GM21717 (cell line): ENCODE measurements at regions not wholly inside any gene's neighbourhood (a gene's known extent, or its start where the extent isn't known, plus 50 kb on each side); places are given as distances from the start of the nearest gene placed in this dataset.

Source experiments
- ATAC-seq: cut with Tn5 transposase; IDR thresholded peaks from one replicate; pipeline ENCODE4 v1.9.1; 2021; ENCODE audit warnings: mild to moderate bottlenecking, moderate library complexity; ENCODE audit not compliant: unreplicated experiment

- no peak for ATAC-seq
Observed at GRCh38 chr13:40433577-40433976, 232.9 kb downstream of the FOXO1 start.

- no peak for ATAC-seq
Observed at GRCh38 chr13:40434516-40435397, 231.7 kb downstream of the FOXO1 start.

DNA sequence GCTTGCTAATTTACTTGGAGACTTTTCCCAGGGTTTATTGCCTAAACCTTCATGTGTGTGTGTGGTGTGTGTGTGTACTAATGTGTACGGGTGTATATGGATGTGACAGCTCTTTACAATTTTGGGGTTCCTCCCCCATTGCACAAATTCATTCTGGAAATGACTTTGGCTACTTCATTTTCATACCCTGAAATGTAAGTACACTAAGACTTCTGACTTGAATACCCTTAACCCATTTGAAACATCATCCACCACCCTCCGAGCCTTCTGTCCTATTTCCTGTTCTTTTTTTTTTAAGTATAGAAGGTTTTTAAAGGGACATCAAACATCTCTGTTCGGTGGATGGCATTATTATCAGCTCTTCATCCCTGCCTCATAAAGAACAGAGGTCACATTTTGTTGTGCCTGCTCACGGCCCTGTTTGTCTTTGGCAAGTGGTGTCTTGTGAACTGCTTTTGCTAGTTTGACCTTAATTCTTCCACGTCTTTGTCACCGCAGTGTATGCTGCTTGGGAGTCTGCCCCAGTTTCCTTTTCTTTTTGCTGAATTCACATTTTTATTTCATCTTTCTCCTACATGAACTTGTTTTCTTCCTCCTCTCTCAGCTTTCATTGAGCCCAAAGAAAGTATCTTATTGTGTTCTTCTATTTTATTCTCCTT lies 228.3 kb downstream of the FOXO1 start:
- ATAC-seq = no peak

GRCh38 chr13:40438999-40439797 lies 227.2 kb downstream of the FOXO1 start:
- no peak for ATAC-seq

DNA sequence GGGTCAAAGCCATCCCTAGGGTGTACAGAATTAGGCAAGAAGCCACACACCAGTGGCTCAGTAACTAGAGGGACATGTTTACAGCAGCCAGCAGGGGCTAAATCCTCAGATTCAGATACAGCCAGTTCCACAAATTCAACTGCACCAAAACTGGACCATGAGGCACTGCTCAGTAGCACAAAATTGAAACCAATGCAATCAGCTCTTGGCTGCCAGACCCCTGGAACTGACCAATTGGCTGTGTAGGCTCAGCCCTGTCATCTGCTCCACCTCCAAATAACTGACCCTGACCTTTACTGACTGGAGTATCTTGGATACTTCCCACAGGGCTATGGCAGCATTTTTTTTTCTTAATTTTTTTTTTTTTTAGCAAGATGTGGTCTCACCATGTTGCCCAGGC lies 226.5 kb downstream of the FOXO1 start:
- no peak for ATAC-seq

GRCh38 chr13:40440990-40441820 lies 225.2 kb downstream of the FOXO1 start:
- no peak for ATAC-seq

DNA sequence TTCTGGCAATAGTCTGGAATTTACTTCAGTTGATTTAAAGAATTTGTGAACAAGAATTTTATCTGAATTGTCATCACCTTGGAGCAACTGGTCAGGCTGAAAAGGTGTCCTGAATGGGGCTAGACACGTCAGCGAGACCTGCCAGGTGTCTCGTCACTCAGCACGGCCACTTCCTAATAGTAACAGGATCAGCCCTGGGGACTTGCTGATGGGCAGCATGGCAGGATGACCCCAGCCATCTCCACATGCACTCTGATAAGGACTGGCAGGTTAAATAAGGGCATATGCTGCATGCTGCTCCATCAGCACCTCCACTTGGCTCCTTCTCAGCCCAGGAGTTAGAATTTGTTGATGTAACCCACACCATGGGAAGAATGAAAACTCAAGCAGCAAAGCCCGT lies 224.2 kb downstream of the FOXO1 start:
- no peak for ATAC-seq

DNA sequence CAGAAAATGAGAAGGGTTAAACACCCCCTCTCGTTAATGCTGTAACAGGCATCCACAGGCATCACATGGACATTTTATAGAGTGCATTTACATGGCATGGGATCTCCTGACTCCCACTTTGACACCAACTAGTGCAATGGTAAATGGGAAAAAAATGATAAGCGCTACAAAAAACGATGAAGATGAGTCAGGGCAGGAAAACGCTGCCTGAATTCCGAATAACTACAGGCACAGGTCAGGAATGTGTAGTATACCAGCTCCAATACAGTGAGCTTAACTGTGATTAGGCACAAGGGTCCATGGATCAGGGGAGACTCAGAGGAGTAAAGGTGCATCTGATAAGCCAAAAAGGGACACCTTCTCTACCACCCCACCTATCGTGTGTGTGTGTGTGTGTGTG lies 223.6 kb downstream of the FOXO1 start:
- no peak for ATAC-seq

DNA sequence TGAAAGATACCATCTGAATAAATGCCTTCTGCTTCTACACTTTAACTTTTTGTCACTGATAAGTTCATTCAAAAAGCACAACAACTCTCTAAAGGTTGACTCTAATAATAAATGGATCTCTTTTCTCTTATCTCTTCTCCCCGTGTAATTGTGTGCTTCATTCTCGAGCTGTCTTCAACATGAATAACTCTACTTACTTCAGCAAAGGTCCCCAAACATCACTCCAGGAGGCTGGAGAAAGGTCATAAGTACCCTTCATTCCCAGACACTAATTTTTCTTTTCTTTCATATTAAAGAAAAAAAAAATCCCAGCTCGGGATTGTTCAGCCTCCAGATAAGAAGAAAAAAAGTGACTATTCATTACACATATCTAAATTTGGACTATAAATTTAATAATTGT lies 222.2 kb downstream of the FOXO1 start:
- no peak for ATAC-seq

DNA sequence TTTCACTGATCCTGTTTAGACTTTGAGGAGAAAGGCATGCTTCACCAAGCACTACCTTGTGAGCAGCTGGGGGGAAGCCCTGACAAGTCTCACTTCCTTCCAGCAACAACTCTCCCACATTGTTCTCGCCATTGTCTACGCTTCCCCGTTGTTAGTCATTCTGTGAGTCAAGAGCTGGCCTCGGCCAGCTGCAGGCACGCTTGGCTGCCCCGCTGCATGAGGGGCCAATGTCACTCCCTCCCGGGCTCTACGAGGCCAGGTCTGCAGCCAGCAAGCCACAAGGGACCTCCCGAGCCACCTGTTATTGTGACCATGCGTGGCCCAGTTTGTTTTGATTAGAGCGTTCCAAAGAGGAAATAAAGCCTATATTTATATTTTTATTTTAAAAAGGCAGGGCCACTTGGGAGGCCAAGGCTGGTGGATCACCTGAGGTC lies 220.9 kb downstream of the FOXO1 start:
- peak; percentile 98 for ATAC-seq

GRCh38 chr13:40446365-40446764 lies 220.1 kb downstream of the FOXO1 start:
- ATAC-seq = no peak

DNA sequence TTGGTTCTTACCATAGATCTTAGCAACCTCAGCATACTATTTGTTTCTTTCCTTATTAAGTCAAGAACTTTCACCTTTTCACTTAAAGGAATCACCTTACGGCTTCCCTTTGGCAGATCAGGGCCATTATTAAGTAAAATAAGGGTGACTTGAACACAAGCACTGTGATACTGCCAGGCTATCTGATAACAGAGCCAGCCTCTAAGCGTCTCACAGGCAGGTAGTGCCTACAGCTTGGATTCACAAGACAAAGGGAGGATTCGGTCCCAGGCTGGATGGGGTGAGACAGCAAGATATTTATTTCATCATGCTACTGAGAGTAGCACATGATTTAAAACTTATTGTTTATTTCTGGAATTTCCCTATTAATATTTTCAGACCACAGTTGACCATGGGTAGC lies 218.6 kb downstream of the FOXO1 start:
- ATAC-seq = no peak

- ATAC-seq = no peak
Observed at GRCh38 chr13:40452038-40452666, 214.3 kb downstream of the FOXO1 start.

- no peak for ATAC-seq
Observed at GRCh38 chr13:40452741-40453334, 213.6 kb downstream of the FOXO1 start.

DNA sequence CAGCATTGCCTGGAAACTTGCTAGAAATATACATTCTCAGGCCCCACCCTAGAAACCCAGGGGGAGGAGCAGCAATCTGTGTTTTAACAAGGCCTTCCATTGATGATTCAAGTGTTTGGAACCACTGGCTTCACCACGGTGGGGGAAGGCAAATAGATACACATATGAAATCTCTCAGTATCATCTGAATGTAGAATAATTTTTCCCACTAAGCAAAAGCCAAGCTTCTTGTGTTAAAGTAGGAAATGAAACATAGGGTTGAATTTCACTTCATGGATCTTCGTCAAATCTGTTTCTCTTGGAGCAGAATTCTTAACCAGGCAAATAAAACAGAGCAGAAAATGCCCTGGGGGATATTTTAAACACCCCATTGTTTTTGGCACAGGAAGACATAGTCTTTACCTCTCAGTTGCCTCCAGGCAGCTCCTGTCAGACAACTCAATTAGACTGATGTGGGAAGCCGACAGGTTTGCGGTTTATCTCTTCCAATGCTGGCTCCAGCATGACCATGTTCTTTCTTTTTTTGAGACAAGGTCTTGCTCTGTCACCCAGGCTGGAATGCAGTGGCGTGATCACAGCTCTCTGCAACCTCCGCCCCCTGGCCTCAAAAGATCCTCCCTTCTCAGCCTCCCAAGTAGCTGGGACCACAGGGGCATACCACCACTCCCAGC lies 213.0 kb downstream of the FOXO1 start:
- ATAC-seq = no peak

DNA sequence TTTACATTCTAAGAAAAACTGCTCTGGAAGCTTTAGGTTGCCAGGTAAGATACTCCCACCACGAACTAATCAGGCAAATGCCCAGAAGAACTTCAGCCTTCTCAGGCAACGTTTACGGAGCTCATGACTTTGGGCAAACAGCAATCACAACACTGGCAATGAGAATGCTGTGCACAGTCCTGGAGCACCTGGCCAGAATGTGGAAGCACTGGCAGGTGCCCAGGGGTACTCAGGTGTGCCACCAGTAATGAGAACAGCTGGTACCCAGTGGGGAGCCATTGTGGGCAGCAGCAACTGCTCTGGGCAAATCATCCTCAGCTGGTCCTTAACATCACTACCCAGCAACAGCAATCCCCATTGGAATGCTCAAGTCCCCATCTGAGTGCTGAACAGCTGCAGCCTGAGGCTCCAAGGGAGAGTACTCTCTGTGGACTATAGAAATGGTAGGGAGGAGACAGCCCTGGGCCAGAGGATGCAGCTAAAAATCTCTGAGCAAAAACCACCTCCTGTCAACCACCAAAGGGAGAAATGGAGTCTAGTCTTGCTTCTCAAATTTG lies 210.0 kb downstream of the FOXO1 start:
- no peak for ATAC-seq

DNA sequence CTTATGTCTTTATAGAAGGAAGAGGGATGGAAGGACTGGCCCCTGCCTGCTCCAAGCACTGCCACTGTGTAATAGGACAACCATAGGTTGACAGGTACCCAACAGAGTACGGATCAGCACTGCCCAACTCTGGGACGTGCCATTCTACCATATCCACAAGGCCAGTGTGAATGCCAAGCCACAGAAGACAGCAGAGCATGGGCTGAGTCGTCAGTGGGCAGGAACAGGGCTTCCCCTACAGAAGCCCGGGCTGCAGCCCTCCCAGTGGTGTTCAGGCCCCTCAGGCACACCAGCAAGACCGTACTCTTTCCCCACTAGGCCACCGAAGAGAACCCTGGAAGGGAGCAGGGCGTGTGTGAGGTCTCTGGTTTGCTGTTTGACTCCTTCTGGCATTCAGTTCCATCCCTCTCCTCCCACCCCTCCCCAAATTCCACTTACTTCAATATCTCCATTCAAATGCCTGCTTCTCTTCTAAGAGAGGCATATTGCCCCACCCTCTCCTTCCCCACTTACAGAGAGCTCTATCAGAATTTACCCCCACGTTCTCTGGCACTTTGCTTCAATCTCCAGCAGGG lies 209.4 kb downstream of the FOXO1 start:
- no peak for ATAC-seq

DNA sequence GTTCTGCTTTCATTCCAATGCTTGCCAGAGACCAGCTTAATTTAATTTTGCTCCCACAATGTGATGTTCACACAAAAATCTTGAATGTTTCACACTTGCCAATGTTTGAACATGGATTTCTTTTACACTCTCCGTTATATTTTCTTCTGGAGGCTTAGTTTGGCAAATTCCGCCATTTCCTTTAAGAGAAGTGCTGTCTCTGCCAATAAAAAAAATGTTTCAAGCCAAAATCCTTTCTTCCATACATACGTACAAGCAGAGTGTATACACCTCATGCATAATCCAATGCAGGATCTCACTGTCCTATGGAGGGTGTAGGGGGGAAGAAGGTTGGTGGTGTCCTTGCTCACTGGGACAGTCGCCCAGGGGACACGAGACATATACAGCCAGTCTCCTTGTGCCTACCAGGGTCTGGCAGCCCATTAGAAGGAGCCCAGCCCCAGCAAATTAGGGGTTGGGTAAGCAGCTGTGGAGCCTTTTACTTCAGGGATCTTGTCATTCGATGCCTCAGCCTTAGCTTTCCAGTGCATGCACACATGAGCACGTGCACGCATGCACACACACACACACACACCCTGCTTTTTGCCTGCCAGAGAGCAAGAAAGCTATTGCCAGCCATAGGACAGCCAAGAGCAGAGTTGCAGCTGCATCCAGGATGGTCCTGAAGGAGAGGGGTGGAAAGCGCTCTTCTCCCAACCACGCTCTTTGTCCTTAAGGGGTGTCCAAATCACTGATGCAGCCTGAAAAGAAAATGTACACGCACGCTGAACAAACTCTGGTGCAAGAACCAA lies 208.3 kb downstream of the FOXO1 start:
- ATAC-seq = no peak
